HG03196 (cell line): ENCODE measurements at regions not wholly inside any gene's neighbourhood (a gene's known extent, or its start where the extent isn't known, plus 50 kb on each side); places are given as distances from the start of the nearest gene placed in this dataset.
"Not testable (repeated sequence)": the region's sequence is repeated elsewhere in the genome, so short reads cannot be mapped to it uniquely, and the experiment has no call there.

ENCODE experiments used
- ATAC-seq: cut with Tn5 transposase; IDR thresholded peaks from one replicate; pipeline ENCODE4 v1.9.1; 2021; ENCODE audit not compliant: unreplicated experiment

DNA sequence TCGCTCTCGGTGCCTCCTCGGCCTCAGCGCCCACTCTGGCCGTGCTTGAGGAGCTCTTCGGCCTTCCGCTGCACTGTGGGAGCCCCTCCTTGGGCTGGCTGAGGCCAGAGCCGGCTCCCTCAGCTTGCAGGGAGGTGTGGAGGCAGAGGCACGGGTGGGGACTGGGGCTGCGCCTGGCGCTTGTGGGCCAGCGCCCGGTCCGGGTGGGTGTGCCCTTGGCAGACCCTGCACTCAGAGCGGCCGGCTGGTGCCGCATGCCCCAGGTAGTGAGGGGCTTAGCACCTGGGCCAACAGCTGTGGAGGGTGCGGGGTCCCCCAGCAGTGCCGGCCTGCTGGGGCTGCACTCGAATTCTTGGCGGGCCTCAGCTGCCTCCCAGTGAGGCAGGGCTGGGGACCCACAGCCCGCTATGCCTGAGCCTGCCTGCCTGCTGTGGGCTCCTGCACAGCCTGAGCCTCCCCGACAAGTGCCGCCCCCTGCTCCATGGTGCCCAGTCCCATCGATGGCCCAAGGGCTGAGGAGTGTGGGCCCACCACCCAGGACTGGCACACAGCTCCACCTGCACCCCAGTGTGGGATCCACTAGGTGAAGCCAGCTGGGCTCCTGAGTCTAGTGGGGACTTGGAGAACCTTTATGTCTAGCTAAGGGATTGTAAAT lies 2085.2 kb upstream of the ACO1 start:
- ATAC-seq, result no peak

DNA sequence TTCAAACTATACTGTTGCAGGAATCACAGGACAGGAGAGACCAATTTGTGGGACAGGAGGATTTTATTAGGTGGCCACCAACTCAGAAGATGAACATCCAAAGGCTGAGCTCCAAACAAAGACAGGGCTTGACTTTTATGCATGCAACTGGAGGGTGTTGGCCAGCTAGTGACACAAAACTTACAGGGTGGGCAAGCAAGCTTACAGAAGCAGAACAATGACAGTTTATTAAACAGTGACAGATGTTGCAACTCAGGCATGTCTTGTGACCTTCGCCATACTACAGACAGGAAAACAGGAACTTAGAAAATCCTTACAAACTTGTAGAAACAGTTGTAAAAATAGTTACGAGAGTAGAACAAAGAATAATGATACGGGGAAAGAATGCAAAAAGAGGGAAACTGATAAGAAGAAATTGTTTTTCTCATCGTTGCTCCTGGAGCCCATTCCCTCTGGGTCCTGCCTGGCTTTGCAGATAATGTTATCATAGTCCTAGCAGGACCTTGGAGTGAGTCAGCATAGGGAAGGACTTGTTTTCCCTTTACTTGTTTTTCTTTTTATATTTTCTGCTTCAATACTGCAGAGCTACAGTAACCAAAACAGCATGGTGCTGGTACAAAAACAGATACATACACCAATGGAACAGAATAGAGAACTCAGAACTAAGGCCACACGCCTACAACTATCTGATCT lies 2083.0 kb upstream of the ACO1 start:
- ATAC-seq, result no peak

DNA sequence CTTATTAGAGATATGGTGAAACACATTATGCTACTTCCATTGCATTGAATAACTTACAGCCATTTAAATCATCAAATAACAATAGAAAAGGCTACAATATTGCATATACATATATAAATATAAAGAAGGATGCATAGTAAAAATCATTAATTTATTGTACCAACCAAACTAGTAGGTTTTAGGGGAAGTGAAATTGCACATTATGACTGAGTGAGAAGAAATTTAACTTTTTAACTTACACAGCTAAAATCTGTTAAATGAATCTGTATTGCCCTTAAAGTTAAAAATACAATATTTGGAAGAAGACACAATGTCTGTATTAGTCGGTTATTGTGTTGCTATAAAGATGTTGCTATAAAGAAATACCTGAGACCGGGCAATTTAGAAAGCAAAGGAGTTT lies 2073.7 kb upstream of the ACO1 start:
- ATAC-seq, result no peak

DNA sequence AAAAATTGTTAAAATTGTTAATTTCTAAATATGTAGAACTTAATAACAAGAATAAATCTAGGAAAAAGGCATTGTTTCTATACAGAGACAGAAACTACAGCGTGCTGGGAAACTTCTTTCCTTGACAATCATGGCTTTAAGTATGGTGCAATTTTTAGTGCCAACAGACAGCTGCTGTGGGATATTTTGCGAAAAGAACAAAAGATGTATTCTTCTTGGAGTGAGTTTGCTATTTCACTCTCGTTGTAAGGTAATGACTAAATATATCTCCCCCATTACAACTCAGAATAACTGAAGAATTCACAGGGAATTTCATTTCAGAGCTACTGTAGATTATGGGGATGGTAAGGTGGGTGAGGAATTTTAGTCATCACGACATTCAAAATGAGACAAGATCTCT lies 2055.0 kb upstream of the ACO1 start:
- ATAC-seq, result no peak

DNA sequence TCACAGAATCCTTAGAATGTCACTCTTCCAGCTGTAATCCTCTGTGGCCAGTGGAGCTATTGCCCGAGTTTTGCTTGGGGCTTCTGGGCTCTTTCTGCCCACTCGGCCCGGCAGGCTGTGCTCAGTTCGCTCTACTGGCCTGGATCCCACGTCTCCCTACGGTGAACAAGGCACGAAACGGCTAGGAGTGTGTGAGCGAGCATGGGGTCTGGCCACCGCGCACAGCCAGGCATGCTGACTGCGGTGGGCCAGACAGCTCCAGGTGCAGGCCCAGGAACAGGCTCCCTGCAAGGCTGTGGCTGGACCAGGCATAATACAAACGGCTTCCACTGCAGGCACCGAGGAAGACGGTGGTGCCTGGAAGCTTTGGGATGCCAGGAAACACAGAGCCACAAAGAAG lies 2035.5 kb upstream of the ACO1 start:
- ATAC-seq, result no peak

DNA sequence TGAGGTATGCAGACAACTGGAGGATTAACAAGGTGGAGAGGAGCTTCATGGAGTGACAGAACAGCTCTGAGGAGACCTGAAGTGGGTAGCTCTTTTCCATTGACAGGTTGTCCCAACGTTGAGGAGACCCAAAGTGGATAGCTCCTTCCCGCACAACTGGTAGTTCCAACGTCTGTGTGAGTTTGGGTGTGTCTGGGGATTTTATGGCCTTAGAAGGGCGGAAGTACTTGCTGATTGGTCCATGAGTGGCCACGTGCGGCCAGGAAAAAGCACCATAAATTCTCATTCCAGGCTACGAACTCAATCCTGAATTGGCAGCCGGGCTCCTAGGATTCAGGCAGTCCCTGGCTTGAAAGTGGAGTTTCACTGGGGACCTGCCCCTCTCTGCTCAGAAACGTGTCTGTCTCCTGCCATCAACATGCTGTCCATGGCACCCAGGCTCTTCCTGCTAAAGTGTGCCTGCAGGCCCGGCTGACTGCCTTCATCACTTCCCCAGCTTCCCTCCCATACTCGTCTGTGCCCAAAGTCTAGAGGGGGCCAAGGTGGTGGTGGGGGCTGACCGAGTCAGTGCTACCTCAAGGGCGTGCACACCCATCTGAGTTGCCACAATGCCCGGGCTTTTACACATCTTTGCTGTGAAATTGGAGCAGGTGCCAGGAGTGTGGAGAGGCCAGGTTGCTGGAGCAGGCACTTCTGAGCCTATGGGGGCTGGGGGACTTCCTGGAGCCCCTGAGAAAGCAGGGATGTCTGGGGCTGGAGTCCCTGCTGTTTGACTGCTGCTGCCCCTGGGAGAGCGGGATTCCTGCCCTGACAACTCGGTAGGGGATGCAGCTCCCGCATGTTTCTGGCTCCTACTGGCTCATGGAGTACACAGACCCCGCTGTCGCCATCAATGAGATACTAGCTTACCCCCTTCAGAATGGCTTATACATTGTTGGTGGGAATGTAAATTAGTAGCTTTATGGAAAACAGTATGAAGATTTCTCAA lies 2034.6 kb upstream of the ACO1 start:
- ATAC-seq, result no peak

DNA sequence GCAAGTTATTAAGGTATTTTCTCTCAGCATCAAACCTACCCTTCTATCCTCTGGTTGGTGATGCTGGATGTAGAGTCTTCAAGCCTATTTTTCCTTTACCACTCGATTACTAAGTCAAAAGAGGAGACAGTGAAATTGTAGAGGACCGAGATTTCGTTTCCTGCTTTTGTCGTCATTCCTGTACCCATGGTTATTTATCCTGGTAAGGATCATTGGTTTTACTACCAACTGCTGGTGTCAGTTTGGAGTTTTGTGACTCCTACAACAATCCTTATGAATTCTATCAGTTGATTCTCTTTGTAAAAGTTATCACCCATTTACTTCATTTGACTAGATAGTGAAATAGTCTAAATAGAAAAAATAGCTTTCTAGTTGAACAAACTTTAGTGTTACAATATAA lies 2028.2 kb upstream of the ACO1 start:
- ATAC-seq, result no peak

DNA sequence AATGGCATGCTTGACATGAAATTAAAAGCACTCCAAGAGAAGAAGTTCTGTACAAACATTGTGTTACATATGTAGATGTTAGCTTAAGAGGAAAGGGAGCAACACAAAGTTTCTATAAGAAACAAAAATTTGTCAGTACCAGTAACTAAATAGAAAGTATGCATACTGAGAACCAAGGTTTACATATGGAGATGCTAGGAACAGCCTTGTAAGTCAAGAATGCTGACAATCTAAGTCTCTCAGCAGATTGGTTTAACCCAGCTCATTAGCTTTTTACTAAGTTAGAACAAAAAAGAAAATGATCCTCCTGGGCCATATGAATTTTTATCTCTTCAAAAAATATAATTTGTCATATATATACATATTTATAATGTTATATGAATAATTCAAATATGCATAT lies 2022.1 kb upstream of the ACO1 start:
- no peak for ATAC-seq

DNA sequence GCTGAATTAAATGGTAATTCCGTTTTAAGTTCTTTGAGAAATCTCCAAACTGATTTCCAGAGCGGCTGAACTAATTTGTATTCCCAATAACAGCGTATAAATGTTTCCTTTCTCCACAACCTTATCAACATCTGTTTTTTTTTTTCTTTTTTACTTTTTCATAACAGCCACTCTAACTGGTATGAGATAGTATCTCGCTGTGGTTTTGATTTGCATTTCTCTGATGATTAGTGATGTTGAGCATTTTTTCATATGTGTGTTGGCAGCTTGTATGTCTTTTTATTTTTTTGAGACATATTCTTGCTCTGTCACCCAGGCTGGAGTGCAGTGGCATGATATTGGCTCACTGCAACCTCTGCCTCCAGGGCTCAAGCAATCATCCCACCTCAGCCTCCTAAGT lies 2018.3 kb upstream of the ACO1 start:
- not testable (repeated sequence) for ATAC-seq

DNA sequence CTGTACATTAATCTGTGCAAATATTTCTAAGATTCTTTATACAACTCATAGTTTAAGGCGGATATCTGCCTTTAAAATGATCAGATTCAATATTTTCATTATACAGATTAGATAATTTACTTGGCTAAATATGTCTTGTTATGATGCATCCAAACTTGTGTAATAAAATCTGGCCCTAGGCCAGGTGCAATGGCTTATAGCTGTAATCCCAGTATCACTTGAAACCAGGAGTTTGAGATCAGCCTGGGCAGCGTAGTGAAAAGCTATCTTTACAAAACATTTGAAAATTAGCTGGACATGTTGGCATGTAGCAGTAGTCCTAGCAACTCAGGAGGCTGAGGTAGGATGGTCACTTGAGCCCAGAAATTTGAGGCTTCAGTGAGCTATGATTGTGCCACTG lies 2002.2 kb upstream of the ACO1 start:
- no peak for ATAC-seq

DNA sequence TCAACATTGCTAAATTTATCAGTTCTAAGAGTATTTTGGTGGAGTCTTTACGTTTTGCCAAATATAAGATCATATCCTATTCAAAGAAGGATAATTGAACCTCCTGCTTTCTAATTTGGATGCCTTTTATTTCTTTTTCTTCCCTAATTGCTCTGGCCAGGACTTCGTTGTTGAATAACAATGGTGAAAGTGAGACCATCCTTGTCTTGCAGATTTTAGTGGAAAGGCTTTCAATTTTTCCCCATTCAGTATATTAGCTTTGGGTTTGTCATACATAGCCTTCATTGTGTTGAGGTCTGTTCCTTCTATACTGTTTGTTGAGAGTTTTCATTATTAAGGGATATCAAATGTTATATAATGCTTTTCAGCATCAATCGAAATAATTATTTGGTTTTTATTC lies 1974.2 kb upstream of the ACO1 start:
- ATAC-seq, result no peak

DNA sequence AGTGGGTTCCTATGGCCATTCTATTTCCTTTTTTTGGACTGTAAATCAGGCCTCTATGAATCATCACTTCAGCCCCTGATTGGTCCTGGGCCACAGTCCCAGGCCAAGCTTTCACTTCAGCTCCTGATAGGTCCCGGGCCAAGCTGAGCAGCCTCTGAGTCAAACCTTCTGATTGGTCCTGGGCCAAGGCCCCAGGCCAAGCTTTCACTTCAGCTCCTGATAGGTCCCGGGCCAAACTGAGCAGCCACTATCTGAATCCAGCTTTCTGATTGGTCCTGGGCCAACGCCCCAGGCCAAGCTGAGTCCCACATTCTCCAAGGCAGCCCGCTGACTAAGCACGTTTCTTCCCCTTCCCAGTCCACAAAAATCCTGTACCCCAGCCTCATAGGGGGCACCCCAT lies 1972.9 kb upstream of the ACO1 start:
- no peak for ATAC-seq

DNA sequence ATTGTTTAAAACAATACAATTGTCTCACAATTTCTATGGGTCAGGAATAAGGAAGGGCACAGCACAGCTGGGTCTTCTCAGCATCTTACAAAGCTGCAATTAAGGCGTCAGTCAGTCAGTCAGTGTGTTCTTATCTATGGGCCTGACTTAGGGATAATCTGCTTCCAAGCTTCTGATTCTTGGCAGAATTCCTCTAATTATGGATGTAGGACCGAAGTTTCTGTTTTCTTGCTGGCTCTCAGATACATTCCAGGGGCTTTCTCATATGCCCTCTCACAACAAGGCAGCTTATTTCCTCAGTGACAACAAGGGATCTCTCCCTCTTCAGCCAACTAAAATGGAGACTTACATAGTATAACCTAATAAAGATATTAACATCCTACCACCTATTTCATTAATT lies 1925.3 kb upstream of the ACO1 start:
- ATAC-seq, result no peak

DNA sequence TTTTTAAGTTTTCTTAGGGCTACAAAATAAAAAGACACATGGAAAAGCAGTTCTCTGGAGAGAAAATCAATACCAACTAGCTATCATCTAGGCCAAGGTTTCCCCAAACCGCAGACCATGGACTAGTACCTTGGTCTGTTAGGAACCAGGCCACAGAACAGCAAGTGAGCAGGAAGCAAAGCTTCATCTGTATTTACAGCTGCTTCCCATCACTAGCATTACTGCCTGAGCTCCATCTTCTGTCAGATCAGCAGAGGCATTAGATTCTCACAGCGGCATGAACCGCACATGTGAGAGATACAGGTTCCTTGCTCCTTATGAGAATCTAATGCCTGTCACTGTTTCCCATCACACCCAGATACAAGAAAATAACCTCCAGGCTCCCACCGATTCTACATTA lies 1907.6 kb upstream of the ACO1 start:
- no peak for ATAC-seq

DNA sequence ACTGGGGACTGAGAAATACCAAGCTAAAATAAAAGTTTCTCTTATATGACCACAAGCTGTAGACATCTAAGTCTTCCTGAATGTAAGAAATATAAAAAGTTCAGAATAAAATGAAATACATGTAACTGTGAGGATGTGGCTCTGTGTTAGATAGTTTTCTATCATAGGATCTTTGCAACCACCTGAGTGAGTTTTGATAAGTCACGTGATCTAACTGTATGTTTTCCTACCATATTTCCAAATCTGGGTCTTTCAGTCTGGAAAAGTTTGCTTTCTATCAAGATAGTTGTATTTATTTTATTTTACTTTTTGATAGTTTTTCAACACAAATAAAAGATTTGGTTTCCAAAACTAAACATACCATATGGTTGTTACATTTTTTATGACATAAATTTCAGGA lies 1905.8 kb upstream of the ACO1 start:
- ATAC-seq, result no peak

DNA sequence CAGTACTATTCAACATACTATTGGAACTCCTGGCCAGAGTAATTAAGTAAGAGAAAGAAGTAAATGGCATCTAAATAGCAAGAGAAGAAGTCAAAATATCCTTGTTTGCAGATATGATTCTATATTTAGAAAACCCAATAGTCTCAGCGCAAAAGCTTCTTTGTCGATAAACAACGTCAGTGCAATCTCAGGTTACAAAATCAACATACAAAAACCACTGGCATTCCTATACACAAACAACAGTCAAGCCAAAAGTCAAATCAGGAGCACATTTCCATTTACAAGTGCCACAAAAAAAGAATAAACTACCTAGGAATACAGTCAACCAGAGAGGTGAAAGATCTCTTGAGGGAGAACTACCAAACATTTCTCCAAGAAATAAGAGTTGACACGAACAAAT lies 1901.9 kb upstream of the ACO1 start:
- no peak for ATAC-seq

DNA sequence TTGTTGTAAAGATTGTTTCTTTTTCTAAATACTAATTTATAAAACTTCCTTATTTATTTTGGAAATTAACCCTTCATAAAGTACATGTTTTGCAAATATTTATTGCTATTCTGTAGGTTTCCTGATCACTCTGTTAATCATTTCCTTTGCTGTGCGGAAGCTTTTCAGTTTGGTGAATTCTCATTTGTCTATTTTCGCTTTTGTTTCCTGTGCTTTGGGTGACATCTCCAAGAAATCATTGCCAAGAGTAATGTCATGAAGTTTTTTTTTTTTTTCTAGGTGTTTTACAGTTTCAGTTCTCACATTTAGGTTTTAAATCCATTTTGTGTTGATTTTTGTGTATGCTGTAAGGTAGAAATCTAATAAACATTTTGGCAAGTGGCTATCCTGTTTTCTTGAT lies 1899.8 kb upstream of the ACO1 start:
- ATAC-seq, result no peak

DNA sequence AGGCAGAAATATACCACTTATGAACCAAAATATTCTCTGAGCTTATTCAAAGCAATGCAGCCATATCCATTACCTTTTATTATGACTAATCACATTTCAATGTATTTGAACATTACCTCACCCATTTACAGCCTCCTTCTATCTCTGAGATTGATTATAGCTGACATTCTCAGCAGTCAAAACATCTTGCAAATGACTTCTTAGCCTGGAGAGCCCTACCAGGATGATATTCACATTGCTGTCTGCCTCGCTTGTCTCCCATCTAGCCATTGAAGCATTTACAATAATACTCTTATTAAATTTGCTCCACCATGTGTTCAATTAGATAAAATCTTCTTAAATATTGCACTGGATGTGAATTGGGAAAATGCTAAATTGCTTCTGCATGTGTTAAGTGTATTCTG lies 1879.9 kb upstream of the ACO1 start:
- no peak for ATAC-seq

DNA sequence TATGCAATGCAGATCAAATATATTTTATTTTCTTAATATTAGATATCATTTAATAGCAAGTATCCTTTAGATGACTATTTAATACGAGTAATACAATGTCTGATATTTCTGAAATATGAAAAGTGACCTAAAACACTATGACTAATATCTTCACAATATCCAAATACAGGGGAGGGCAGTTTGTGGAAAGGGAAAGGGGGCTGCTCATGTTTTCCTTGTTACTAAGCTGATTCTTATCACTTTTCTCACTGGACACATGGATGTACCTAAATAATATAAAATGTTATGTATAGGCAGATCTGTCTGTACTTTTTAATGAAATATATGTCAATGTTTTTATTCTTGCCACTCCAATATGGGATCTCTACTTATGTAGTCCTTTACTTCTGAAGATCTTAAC lies 1879.1 kb upstream of the ACO1 start:
- no peak for ATAC-seq

DNA sequence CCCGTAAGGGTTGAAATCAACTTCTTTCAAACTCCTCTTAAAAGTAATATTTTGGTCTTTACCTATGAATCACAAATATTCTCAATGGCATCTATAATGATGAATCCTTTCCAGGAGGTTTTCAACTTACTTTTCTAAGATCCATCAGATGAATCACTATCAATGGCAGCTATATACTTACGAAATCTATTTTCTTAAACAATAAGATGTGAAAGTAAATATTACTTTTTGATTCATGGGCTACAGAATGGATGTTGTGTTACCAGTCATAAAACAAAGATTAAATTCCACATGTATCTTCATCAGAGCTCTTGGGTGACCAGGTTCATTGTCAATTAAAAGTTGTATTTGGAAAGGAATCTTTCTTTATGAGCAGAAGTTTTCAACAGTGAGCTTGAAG lies 1877.7 kb upstream of the ACO1 start:
- ATAC-seq, result no peak

DNA sequence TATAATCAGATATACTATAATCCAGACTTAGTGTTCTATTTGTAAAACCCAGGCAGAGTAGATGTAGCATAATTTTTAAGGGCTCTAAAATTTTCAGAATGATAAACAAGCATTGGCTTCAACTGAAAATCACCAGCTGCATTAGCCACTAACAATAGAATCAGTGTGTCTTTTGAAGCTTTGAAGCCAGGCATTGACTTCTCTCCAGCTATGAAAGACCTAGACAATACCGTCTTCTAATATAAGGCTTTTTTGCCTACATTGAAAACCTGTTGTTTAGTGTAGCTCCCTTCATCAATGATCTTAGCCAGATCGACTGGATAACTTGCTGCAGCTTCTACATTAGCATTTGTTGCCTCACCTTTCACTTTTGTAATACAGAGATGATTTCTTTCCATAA lies 1877.3 kb upstream of the ACO1 start:
- ATAC-seq, result no peak

DNA sequence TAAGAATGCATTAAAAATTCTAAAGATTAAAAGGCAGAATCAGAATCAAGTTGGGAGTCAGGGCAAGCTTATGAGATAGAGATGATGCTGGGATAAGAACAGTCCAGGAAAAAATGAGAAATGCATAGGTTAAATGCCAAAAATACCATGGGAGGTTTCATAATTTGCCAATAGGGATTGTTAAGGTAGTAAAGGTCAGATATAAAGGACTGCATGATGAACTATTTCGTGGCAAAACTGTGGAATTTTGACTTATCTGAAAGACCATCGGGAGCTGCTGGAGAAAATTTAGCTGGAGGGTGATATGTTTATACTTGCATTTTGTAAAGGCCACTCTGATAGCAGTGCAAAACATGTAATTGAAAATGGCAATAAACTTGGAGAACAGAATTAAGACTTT lies 1872.8 kb upstream of the ACO1 start:
- no peak for ATAC-seq
